Adrenal gland (tissue), 9 donors: ENCODE measurements at regions not wholly inside any gene's neighbourhood (a gene's known extent, or its start where the extent isn't known, plus 50 kb on each side); places are given as distances from the start of the nearest gene placed in this dataset.
"Not testable (repeated sequence)": the region's sequence is repeated elsewhere in the genome, so short reads cannot be mapped to it uniquely, and the experiment has no call there.

ENCODE experiments used
- DNase-seq, 7 donors: peaks; one replicate each; pipeline ENCODE4 v3.0.0-alpha.2; 2019 to 2020
- H3K27ac ChIP-seq, 5 donors: fragments of 200-600 bp; sonication (generic) in 4 of 5; 1 replicate in 3 of 5; 2 replicates in 2 of 5; pipeline versions ENCODE4 v1.5.1 to v1.8.0; 2016 to 2020; ENCODE audit warnings: mild to moderate bottlenecking in 1 of 5
- H3K27me3 ChIP-seq: fragments of 200-600 bp; 2 replicates; pipeline ENCODE4 v1.8.0; 2021
- H3K36me3 ChIP-seq, 2 donors: fragments of 200-600 bp; replicated peaks in 1 of 2; 1 replicate in 1 of 2; 2 replicates in 1 of 2; pipeline versions ENCODE4 v1.5.1 to v1.8.0; 2018 to 2022
- H3K4me1 ChIP-seq, 2 donors: fragments of 200-600 bp; replicated peaks in 1 of 2; 1 replicate in 1 of 2; 2 replicates in 1 of 2; pipeline versions ENCODE4 v1.5.1 to v1.8.0; 2018 to 2021
- H3K4me3 ChIP-seq, 4 donors: fragments of 200-600 bp; sonication (generic) in 3 of 4; one replicate each; pipeline ENCODE4 v1.5.1; 2016 to 2018
- H3K9me3 ChIP-seq, 3 donors: fragments of 200-600 bp; sonication (generic) in 1 of 3; replicated peaks in 1 of 3; 1 replicate in 2 of 3; 2 replicates in 1 of 3; pipeline versions ENCODE4 v1.5.1 to v1.8.0; 2016 to 2021
- CTCF ChIP-seq, 6 experiments: fragments of 450-650 bp in 4 of 6; fragments of 200-600 bp in 2 of 6; sonication (generic) in 1 of 6; IDR thresholded peaks; 1 replicate in 5 of 6; 2 replicates in 1 of 6; pipeline versions ENCODE4 v1.5.1 to v1.8.0; 2016 to 2021; ENCODE audit warnings: antibody characterized with exemption in 6 of 6, mild to moderate bottlenecking in 2 of 6, moderate library complexity in 1 of 6
- POLR2A ChIP-seq, 2 donors: fragments of 450-650 bp; IDR thresholded peaks; one replicate each; pipeline ENCODE4 v1.6.1; 2017; ENCODE audit warnings: antibody characterized with exemption in 2 of 2, mild to moderate bottlenecking in 2 of 2, moderate library complexity in 1 of 2
- WGBS, 4 donors: extraction: QIAGEN DNeasy Blood & Tissue Kit in 2 of 4; methylation state at CpG; one replicate each; pipeline versions ENCODE4 v1.1.5 to v1.1.7; 2013 to 2017; 5-methylcytosine and 5-hydroxymethylcytosine counted together
- intact Hi-C, 2 donors: fragments of 100-400 bp; cut with DNase I; formaldehyde crosslinking; loops; one replicate each; pipeline versions ENCODE4 v1.14.1 to v1.15.0; 2022 to 2023
- donor health status: healthy with polysubstance abuse.
- donor health status: Bipolar disorder and iron deficiency.
- donor health status: DM: yes; HTN: yes; CAD: no.
- donor health status: DM: no; HTN: no; CAD: no.
- donor health status: DM: no; HTN: no; CAD: no.

GRCh38 chr6:48951917-48952316 is 511.1 kb downstream of the MMUT start:
- no peak overlapping the region for H3K27ac ChIP-seq
- no peak for TF ChIP-seq CTCF (IDR thresholded peaks at IDR 0.05)
- no peak for TF ChIP-seq POLR2A (IDR thresholded peaks at IDR 0.05)
- no peak for DNase-seq
- H3K27me3 ChIP-seq: no peaks in the 10 kb centered on the region
- H3K4me3 ChIP-seq: no peak overlapping the region
- 68 to 95% (median 85%) methylated on average over 2 of the region's 2 CpGs for WGBS, 4 donors
- H3K4me1 ChIP-seq: no peaks in the 10 kb centered on the region
- no peaks in the 10 kb centered on the region for H3K9me3 ChIP-seq
- H3K36me3 ChIP-seq: no peaks in the 10 kb centered on the region
- intact Hi-C loops: no loop called here

GRCh38 chr6:48944276-48944675 is 518.8 kb downstream of the MMUT start:
- intact Hi-C loops, DNase-seq, H3K27ac ChIP-seq, H3K9me3 ChIP-seq, H3K27me3 ChIP-seq, H3K4me3 ChIP-seq, H3K4me1 ChIP-seq, H3K36me3 ChIP-seq: not testable (repeated sequence)
- 76 to 91% (median 83%) methylated on average over 4 of the region's 4 CpGs for WGBS, 4 donors

DNA sequence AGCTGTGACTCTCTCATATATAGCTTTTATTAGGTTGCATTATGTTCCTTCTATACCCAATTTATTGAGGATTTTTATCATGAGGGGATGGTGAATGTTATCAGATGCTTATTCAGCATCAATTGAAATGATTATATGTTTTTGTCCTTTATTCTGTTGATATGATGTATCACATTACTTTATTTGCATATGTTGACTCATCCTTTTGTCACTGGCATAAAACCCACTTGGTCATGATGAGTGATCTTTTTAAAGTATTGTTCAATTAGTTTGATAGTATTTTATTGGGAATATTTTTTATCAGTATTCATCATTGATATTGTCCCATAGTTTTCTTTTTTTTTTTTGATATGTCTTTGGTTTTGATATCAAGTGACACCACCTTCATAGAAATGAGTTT is 529.9 kb downstream of the MMUT start:
- intact Hi-C loops: no loop called here
- no peak overlapping the region for H3K27ac ChIP-seq
- no peak for DNase-seq
- no peaks in the 10 kb centered on the region for H3K4me1 ChIP-seq
- H3K9me3 ChIP-seq: no peaks in the 10 kb centered on the region
- no peaks in the 10 kb centered on the region for H3K36me3 ChIP-seq
- H3K4me3 ChIP-seq: no peak overlapping the region
- TF ChIP-seq CTCF (IDR thresholded peaks at IDR 0.05): no peak
- no peak for TF ChIP-seq POLR2A (IDR thresholded peaks at IDR 0.05)
- H3K27me3 ChIP-seq: no peaks in the 10 kb centered on the region

GRCh38 chr6:48928937-48929336 is 534.1 kb downstream of the MMUT start:
- Histone ChIP-seq H3K36me3 (no peaks in the 10 kb centered on the region), H3K27ac (no peak overlapping the region), H3K4me1 (no peaks in the 10 kb centered on the region), H3K4me3 (no peak overlapping the region), H3K27me3 (no peaks in the 10 kb centered on the region), H3K9me3 (no peaks in the 10 kb centered on the region)
- 56 to 65% (median 58%) methylated on average over 2 of the region's 2 CpGs for whole genome bisulfite sequencing, 4 donors
- no peak for DNase-seq
- TF ChIP-seq POLR2A (IDR thresholded peaks at IDR 0.05) (no peak), CTCF (IDR thresholded peaks at IDR 0.05) (no peak)
- intact Hi-C loops: no loop called here

DNA sequence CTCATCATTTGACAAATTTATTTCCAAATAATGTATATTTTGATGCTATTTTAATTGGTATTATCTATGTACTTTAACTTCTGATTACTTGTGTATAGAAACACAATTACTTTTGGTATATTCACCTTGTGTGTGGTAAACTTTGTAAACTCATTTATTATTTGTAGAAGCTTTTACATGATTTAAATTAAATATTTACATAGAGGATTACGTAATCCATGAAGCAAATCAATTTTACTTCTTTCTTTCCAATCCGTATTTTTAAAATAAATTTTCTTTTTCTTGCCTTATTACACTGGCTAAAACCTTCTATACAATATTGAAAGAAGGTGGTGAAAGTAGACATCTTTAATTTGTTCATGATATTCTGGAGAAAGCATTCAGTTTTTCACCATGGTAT is 540.2 kb downstream of the MMUT start:
- intact Hi-C loops: no loop called here
- Histone ChIP-seq H3K27ac (no peak overlapping the region), H3K4me3 (no peak overlapping the region), H3K9me3 (peaks cover 0 to 6% (median 0%) of the 10 kb centered on the region in 3 donors), H3K36me3 (no peaks in the 10 kb centered on the region), H3K4me1 (no peaks in the 10 kb centered on the region), H3K27me3 (no peaks in the 10 kb centered on the region)
- TF ChIP-seq CTCF (IDR thresholded peaks at IDR 0.05): no peak
- no peak for TF ChIP-seq POLR2A (IDR thresholded peaks at IDR 0.05)
- 34 to 58% (median 54%) methylated on average over 2 of the region's 2 CpGs for WGBS, 4 donors
- no peak for DNase-seq
